Psoas muscle (tissue), 7 donors: ENCODE measurements at regions not wholly inside any gene's neighbourhood (a gene's known extent, or its start where the extent isn't known, plus 50 kb on each side); places are given as distances from the start of the nearest gene placed in this dataset.

ENCODE experiments used
- ATAC-seq, 4 donors: fragments of 200-7000 bp; cut with Tn5 transposase; one replicate each; pipeline ENCODE4 v1.9.1; 2020; ENCODE audit warnings: moderate library complexity in 3 of 4, mild to moderate bottlenecking in 2 of 4
- DNase-seq, 2 donors: peaks; one replicate each; pipeline ENCODE4 v3.0.0-alpha.2; 2020
- H3K27ac ChIP-seq: fragments of 200-600 bp; one replicate; pipeline ENCODE4 v1.8.0; 2022
- H3K27me3 ChIP-seq, 3 donors: fragments of 200-600 bp in 1 of 3; one replicate each; pipeline versions ENCODE4 v1.6.1 to v1.8.0; 2013 to 2022; ENCODE audit warnings: low read length in 2 of 3, mild to moderate bottlenecking in 2 of 3, moderate library complexity in 1 of 3; ENCODE audit not compliant: insufficient read depth in 3 of 3
- H3K36me3 ChIP-seq, 2 donors: fragments of 200-600 bp in 1 of 2; one replicate each; pipeline versions ENCODE4 v1.6.1 to v1.8.0; 2013 to 2022; ENCODE audit warnings: low read depth in 1 of 2, mild to moderate bottlenecking in 1 of 2, moderate library complexity in 1 of 2; ENCODE audit not compliant: insufficient read depth in 1 of 2
- H3K4me1 ChIP-seq: fragments of 200-600 bp; one replicate; pipeline ENCODE4 v1.8.0; 2022
- H3K4me3 ChIP-seq: fragments of 200-600 bp; one replicate; pipeline ENCODE4 v1.8.0; 2022; ENCODE audit warnings: mild to moderate bottlenecking
- H3K9me3 ChIP-seq: fragments of 200-600 bp; one replicate; pipeline ENCODE4 v1.8.0; 2022
- WGBS, 3 donors: extraction: QIAGEN DNeasy Blood & Tissue Kit; methylation state at CpG; one replicate each; pipeline versions ENCODE4 v1.1.6 to v1.1.7; 2013; 5-methylcytosine and 5-hydroxymethylcytosine counted together
- intact Hi-C, 2 donors: fragments of 100-400 bp; cut with DNase I; formaldehyde crosslinking; loops; one replicate each; pipeline versions ENCODE4 v1.11.0 to v1.14.2; 2022
- TF ChIP-seq, protein P1 (sequence below): fragments of 200-600 bp; IDR thresholded peaks from one replicate; pipeline ENCODE4 v1.8.0; 2022; ENCODE audit warnings: antibody characterized with exemption
- donor health status: healthy with polysubstance abuse.
- donor health status: DM: no; HTN: no; CAD: no; lungs with moderate emphysema.
- donor health status: Bipolar disorder and iron deficiency.
- donor health status: healthy.
- donor health status: DM: yes; HTN: yes; CAD: no.
- donor health status: DM: no; HTN: no; CAD: no.
- donor health status: DM: yes; HTN: yes; CAD: no.

DNA sequence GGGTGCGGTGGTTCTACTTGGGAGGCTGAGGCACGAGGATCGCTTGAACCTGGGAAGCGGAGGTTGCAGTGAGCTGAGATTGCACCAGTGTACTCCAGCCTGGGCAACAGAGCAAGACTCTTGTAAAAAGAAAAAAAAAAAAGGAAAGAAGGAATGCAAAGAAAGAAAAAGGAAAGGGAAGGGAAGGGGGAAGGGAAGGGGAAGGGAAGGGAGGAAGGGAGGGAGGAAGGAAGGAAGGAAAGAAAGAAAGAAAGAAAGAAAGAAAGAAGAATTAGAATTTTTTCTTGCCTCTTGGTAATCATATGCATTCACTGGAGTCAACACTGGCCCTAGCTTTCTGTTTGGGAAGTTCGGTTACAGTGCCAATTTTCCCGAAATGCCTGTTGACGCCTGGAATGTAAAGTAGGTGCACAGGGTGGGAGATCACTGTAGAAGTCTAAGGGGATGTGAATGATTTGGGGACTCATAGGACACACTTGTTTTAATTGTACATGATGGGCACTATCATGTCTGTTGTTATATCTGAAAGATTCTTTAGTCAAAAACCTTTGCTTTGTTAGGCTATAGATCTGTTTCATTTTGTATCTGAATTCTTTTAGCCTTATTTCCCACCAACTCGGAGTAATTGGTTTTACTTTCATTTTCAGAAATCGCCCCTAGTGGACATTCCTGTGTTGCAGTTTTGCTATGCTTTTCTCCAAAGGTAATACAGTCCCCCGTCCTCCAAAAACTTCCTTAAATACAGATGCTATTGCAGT lies 59.8 kb upstream of the MORC3 start:
- H3K4me1 ChIP-seq, result no peaks in the 10 kb centered on the region
- peaks cover 0 to 44% of the 10 kb centered on the region in 2 donors for H3K36me3 ChIP-seq
- H3K27me3 ChIP-seq, result no peaks in the 10 kb centered on the region
- 42 to 45% (median 44%) methylated on average over 10 of the region's 10 CpGs for whole genome bisulfite sequencing, 3 donors
- intact Hi-C loops, result loop anchor here in 1 of 2 donors (10.0 kb wide), 1 partner anchor 75 kb away; no protein-coding TSS in a partner anchor
- TF ChIP-seq, protein P1, sequence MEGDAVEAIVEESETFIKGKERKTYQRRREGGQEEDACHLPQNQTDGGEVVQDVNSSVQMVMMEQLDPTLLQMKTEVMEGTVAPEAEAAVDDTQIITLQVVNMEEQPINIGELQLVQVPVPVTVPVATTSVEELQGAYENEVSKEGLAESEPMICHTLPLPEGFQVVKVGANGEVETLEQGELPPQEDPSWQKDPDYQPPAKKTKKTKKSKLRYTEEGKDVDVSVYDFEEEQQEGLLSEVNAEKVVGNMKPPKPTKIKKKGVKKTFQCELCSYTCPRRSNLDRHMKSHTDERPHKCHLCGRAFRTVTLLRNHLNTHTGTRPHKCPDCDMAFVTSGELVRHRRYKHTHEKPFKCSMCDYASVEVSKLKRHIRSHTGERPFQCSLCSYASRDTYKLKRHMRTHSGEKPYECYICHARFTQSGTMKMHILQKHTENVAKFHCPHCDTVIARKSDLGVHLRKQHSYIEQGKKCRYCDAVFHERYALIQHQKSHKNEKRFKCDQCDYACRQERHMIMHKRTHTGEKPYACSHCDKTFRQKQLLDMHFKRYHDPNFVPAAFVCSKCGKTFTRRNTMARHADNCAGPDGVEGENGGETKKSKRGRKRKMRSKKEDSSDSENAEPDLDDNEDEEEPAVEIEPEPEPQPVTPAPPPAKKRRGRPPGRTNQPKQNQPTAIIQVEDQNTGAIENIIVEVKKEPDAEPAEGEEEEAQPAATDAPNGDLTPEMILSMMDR, result peak; percentile 66
- DNase-seq, result no peak
- peak in 3 of 4 donors; percentile 56 to 83 (median 59) for ATAC-seq
- no peaks in the 10 kb centered on the region for H3K9me3 ChIP-seq
- H3K4me3 ChIP-seq, result peak overlapping the region; percentile 68
- H3K27ac ChIP-seq, result peak overlapping the region; percentile 56

DNA sequence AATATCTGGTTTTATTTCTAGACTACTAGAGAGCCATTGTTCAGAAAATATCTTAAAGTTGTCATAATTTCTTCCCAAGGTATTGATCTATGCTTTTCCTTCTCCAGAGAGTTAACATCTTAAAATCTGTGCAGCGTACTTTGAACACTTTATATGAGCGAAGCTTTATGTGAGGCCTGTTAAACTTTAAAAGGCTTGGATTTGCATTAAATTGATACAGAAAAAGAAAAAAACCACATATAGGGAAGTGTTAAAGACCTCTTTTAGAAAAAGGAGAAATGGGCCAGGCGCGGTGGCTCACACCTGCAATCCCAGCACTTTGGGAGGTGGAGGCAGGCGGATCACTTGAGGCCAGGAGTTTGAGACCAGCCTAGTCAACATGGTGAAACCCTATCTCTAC lies 59.2 kb upstream of the MORC3 start:
- Histone ChIP-seq H3K9me3 (no peaks in the 10 kb centered on the region), H3K4me1 (no peaks in the 10 kb centered on the region), H3K36me3 (peaks cover 0 to 47% of the 10 kb centered on the region in 2 donors), H3K27ac (no peak overlapping the region), H3K4me3 (peak overlapping the region; percentile 68), H3K27me3 (no peaks in the 10 kb centered on the region)
- 94 to 99% (median 95%) methylated on average over 5 of the region's 5 CpGs for WGBS, 3 donors
- ATAC-seq (no peak), DNase-seq (no peak)
- intact Hi-C loops, result loop anchor here in 1 of 2 donors (10.0 kb wide), 1 partner anchor 74 kb away; no protein-coding TSS in a partner anchor
- TF ChIP-seq, protein P1, result no peak

DNA sequence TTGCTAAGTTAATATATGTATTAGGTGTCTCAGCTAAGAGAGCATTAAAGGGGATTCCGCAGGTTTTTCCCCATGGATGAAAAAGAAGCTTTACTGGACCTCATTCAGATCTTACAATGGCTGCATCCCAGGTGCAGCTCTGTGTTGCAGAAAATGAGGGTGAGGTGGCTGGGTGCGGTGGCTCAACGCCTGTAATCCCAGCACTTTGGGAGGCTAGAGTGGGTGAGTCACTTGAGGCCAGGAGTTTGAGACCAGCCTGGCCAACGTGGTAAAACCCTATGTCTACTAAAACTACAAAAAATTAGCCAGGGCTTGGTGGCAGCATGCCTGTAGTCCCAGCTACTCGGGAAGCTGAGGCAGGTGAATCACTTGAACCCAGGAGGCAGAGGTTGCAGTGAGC lies 58.5 kb upstream of the MORC3 start:
- ATAC-seq (no peak), DNase-seq (no peak)
- WGBS, 3 donors, result 82 to 92% (median 89%) methylated on average over 5 of the region's 5 CpGs
- no peaks in the 10 kb centered on the region for H3K4me1 ChIP-seq
- H3K4me3 ChIP-seq, result no peak overlapping the region
- H3K36me3 ChIP-seq, result peaks cover 0 to 47% of the 10 kb centered on the region in 2 donors
- no peak overlapping the region for H3K27ac ChIP-seq
- H3K27me3 ChIP-seq, result no peaks in the 10 kb centered on the region
- intact Hi-C loops, result loop anchor here in 1 of 2 donors (10.0 kb wide), 1 partner anchor 73 kb away; no protein-coding TSS in a partner anchor
- no peaks in the 10 kb centered on the region for H3K9me3 ChIP-seq
- TF ChIP-seq, protein P1, result no peak

DNA sequence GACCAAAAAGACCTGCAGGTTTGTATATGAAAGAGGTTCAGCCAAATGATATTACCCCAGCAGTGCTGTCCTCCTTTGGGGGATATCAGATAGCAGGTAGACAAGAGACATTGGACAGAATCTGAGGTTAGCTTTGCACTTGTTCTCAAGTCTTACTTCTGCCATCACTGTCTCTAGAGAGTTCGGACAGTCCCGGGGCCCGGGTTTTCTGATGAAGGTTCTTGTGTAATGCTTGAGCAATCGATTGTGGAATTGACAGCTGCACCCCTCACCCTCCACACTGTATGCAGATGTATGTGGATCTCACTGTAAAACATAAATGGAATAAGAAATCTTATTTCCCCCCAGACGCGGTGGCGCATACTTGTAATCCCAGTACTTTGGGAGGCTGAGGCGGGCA lies 56.2 kb upstream of the MORC3 start:
- ATAC-seq (no peak), DNase-seq (no peak)
- Histone ChIP-seq H3K4me3 (no peak overlapping the region), H3K27me3 (no peaks in the 10 kb centered on the region), H3K27ac (no peak overlapping the region), H3K4me1 (no peaks in the 10 kb centered on the region), H3K9me3 (no peaks in the 10 kb centered on the region), H3K36me3 (peaks cover 0 to 50% of the 10 kb centered on the region in 2 donors)
- intact Hi-C loops, result loop anchor here in 1 of 2 donors (10.0 kb wide), 1 partner anchor 71 kb away; no protein-coding TSS in a partner anchor
- WGBS, 3 donors, result 71 to 85% (median 72%) methylated on average over 8 of the region's 8 CpGs
- TF ChIP-seq, protein P1, result no peak
